HEK293T (cell line): ENCODE measurements at regions not wholly inside any gene's neighbourhood (a gene's known extent, or its start where the extent isn't known, plus 50 kb on each side); places are given as distances from the start of the nearest gene placed in this dataset.

Experiments used
- ARNT ChIP-seq: fragments of 450-650 bp; IDR thresholded peaks from 2 replicates; pipeline ENCODE4 v1.6.1; 2017; ENCODE audit warnings: mild to moderate bottlenecking
- BHLHE40 ChIP-seq: fragments of 450-650 bp; IDR thresholded peaks from 2 replicates; pipeline ENCODE4 v1.6.1; 2016; ENCODE audit warnings: mild to moderate bottlenecking, moderate library complexity, borderline replicate concordance
- ELF4 ChIP-seq: fragments of 450-650 bp; IDR thresholded peaks from 2 replicates; pipeline ENCODE4 v1.6.1; 2017; ENCODE audit warnings: antibody characterized with exemption
- FOXA1 ChIP-seq: fragments of 450-650 bp; IDR thresholded peaks from 2 replicates; pipeline ENCODE4 v1.6.1; 2016; ENCODE audit warnings: mild to moderate bottlenecking
- FOXM1 ChIP-seq: fragments of 450-650 bp; IDR thresholded peaks from 2 replicates; pipeline ENCODE4 v1.6.1; 2017; ENCODE audit warnings: mild to moderate bottlenecking, borderline replicate concordance
- HDGF ChIP-seq: fragments of 450-650 bp; IDR thresholded peaks from 2 replicates; pipeline ENCODE4 v1.6.1; 2017; ENCODE audit warnings: antibody characterized with exemption, borderline replicate concordance
- L3MBTL2 ChIP-seq: fragments of 450-650 bp; conservative IDR thresholded peaks from 2 replicates; pipeline ENCODE4 v1.6.1; 2016; ENCODE audit warnings: mild to moderate bottlenecking
- LEF1 ChIP-seq: fragments of 450-650 bp; IDR thresholded peaks from 2 replicates; pipeline ENCODE4 v1.6.1; 2017; ENCODE audit warnings: mild to moderate bottlenecking, borderline replicate concordance
- NFRKB ChIP-seq: fragments of 450-650 bp; IDR thresholded peaks from 2 replicates; pipeline ENCODE4 v1.6.1; 2016; ENCODE audit warnings: mild to moderate bottlenecking, moderate library complexity
- SP1 ChIP-seq: fragments of 450-650 bp; IDR thresholded peaks from 2 replicates; pipeline ENCODE4 v1.6.1; 2017
- SUZ12 ChIP-seq: fragments of 450-650 bp; IDR thresholded peaks from 2 replicates; pipeline ENCODE4 v1.6.1; 2016; ENCODE audit warnings: mild to moderate bottlenecking
- TARDBP ChIP-seq: fragments of 450-650 bp; IDR thresholded peaks from 2 replicates; pipeline ENCODE4 v1.6.1; 2016
- ZNF384 ChIP-seq: fragments of 450-650 bp; IDR thresholded peaks from 2 replicates; pipeline ENCODE4 v1.6.1; 2016
- TF ChIP-seq, protein P1 (sequence below): fragments of 450-650 bp; IDR thresholded peaks from 2 replicates; pipeline ENCODE4 v1.6.1; 2016

- TF ChIP-seq ZNF384 (no peak), TARDBP (no peak), L3MBTL2 (no peak), NFRKB (no peak), SP1 (no peak), SUZ12 (no peak), LEF1 (no peak), BHLHE40 (no peak), FOXA1 (no peak), FOXM1 (no peak), ELF4 (no peak), ARNT (no peak), HDGF (no peak)
- TF ChIP-seq, protein P1, sequence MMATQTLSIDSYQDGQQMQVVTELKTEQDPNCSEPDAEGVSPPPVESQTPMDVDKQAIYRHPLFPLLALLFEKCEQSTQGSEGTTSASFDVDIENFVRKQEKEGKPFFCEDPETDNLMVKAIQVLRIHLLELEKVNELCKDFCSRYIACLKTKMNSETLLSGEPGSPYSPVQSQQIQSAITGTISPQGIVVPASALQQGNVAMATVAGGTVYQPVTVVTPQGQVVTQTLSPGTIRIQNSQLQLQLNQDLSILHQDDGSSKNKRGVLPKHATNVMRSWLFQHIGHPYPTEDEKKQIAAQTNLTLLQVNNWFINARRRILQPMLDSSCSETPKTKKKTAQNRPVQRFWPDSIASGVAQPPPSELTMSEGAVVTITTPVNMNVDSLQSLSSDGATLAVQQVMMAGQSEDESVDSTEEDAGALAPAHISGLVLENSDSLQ: no peak
Measured at GRCh38 chr13:100817928-100818327, 143.3 kb upstream of the TMTC4 start.
